SK-N-SH (cell line): ENCODE measurements at regions not wholly inside any gene's neighbourhood (a gene's known extent, or its start where the extent isn't known, plus 50 kb on each side); places are given as distances from the start of the nearest gene placed in this dataset.

Experiments
- CTCF ChIA-PET: fragments of 300-600, 350-600 bp; formaldehyde crosslinking; extraction: SDS; loops from one replicate; lab custom pipeline; 2021; lab: Yijun Ruan, JAX
- POLR2A ChIA-PET: fragments of 350-600 bp; sonication (Branson Sonifier 250); formaldehyde crosslinking; extraction: SDS; loops from one replicate; lab custom pipeline; 2020; ENCODE audit warnings: antibody characterized with exemption, inconsistent platforms; lab: Yijun Ruan, JAX
- DNase-seq: peaks from one replicate; pipeline ENCODE4 v3.0.0; 2012
- H2AFZ ChIP-seq: fragments of 200-600 bp; sonication (generic); 2 replicates; pipeline ENCODE4 v1.8.1; 2016; ENCODE audit warnings: antibody characterized with exemption, mild to moderate bottlenecking, low read depth
- H3F3A ChIP-seq: fragments of 200-600 bp; sonication (generic); replicated peaks from 2 replicates; pipeline ENCODE3; 2016; ENCODE audit warnings: antibody characterized with exemption, mild to moderate bottlenecking; ENCODE audit not compliant: insufficient read depth
- H3K27ac ChIP-seq, 2 experiments: fragments of 200-500 bp in 1 of 2; fragments of 200-600 bp in 1 of 2; sonication (Bioruptor generic) in 1 of 2; sonication (generic), shearing (Covaris generic) in 1 of 2; 2 replicates each; pipeline versions ENCODE4 v1.5.1 to v1.6.1; 2014 to 2016; ENCODE audit warnings: low read depth in 2 of 2, inconsistent platforms in 1 of 2, low read length in 1 of 2, mild to moderate bottlenecking in 1 of 2, mixed read lengths in 1 of 2
- H3K27me3 ChIP-seq: fragments of 200-600 bp; sonication (generic), shearing (Covaris generic); 2 replicates; pipeline ENCODE4 v1.6.1; 2016; ENCODE audit warnings: mixed run types; ENCODE audit not compliant: insufficient read depth
- H3K36me3 ChIP-seq, 2 experiments: fragments of 200-500 bp in 1 of 2; fragments of 200-600 bp in 1 of 2; sonication (Bioruptor generic) in 1 of 2; sonication (generic) in 1 of 2; replicated peaks in 1 of 2; 2 replicates each; pipeline versions ENCODE3 to v1.5.1; 2014 to 2016; ENCODE audit warnings: low read length in 1 of 2, mild to moderate bottlenecking in 1 of 2; ENCODE audit not compliant: insufficient read depth in 2 of 2, control insufficient read depth in 1 of 2
- H3K4me1 ChIP-seq, 2 experiments: fragments of 200-500 bp in 1 of 2; fragments of 200-600 bp in 1 of 2; sonication (Bioruptor generic) in 1 of 2; sonication (generic), shearing (Covaris generic) in 1 of 2; 2 replicates each; pipeline versions ENCODE4 v1.5.1 to v1.6.1; 2014 to 2016; ENCODE audit warnings: low read depth in 1 of 2, low read length in 1 of 2, mixed run types in 1 of 2; ENCODE audit not compliant: insufficient read depth in 2 of 2, control insufficient read depth in 1 of 2
- H3K4me2 ChIP-seq: fragments of 200-600 bp; sonication (generic), shearing (Covaris generic); 2 replicates; pipeline ENCODE4 v1.6.1; 2017; ENCODE audit warnings: mixed run types
- H3K4me3 ChIP-seq, 2 experiments: fragments of 200-500 bp in 1 of 2; fragments of 200-600 bp in 1 of 2; sonication (Bioruptor generic) in 1 of 2; sonication (generic), shearing (Covaris generic) in 1 of 2; 2 replicates each; pipeline versions ENCODE4 v1.5.1 to v1.8.1; 2014 to 2016; ENCODE audit warnings: low read depth in 2 of 2, inconsistent platforms in 1 of 2, low read length in 1 of 2, mild to moderate bottlenecking in 1 of 2, mixed read lengths in 1 of 2, moderate library complexity in 1 of 2
- H3K79me2 ChIP-seq: fragments of 200-600 bp; sonication (generic); 2 replicates; pipeline ENCODE4 v1.8.1; 2017; ENCODE audit warnings: mild to moderate bottlenecking; ENCODE audit not compliant: insufficient read depth
- H3K9ac ChIP-seq: fragments of 200-600 bp; sonication (generic); 2 replicates; pipeline ENCODE4 v1.6.1; 2017; ENCODE audit warnings: mixed run types
- H3K9me2 ChIP-seq: fragments of 200-600 bp; sonication (generic); 2 replicates; pipeline ENCODE4 v1.6.1; 2017; ENCODE audit warnings: mixed run types
- H3K9me3 ChIP-seq: fragments of 200-600 bp; sonication (generic); 2 replicates; pipeline ENCODE4 v1.6.1; 2017; ENCODE audit warnings: mixed run types, mild to moderate bottlenecking, moderate library complexity
- H4K20me1 ChIP-seq: fragments of 200-600 bp; sonication (generic); 2 replicates; pipeline ENCODE4 v1.6.1; 2017; ENCODE audit warnings: mild to moderate bottlenecking, mixed run types; ENCODE audit not compliant: insufficient read depth
- JUND ChIP-seq: IDR thresholded peaks from 2 replicates; pipeline ENCODE4 v1.4.0; 2012
- MAX ChIP-seq: IDR thresholded peaks from 2 replicates; pipeline ENCODE4 v1.4.0; 2012; ENCODE audit warnings: low read depth
- MEF2A ChIP-seq: IDR thresholded peaks from 2 replicates; pipeline ENCODE4 v1.4.0; 2012; ENCODE audit warnings: low read depth, borderline replicate concordance
- POLR2AphosphoS5 ChIP-seq: IDR thresholded peaks from 2 replicates; pipeline ENCODE4 v1.6.1; 2012; ENCODE audit warnings: low read depth, low read length
- RXRA ChIP-seq: IDR thresholded peaks from 2 replicates; pipeline ENCODE4 v1.4.0; 2012; ENCODE audit warnings: low read depth, mild to moderate bottlenecking, borderline replicate concordance
- SIN3A ChIP-seq: IDR thresholded peaks from 2 replicates; pipeline ENCODE4 v1.6.1; 2012; ENCODE audit warnings: low read depth, mild to moderate bottlenecking, low read length, moderate library complexity, borderline replicate concordance
- WGBS: methylation state at CpG from one replicate; pipeline ENCODE4 v1.1.6; 2017; ENCODE audit warnings: low lambda C conversion rate; 5-methylcytosine and 5-hydroxymethylcytosine counted together
- TF ChIP-seq, protein P1 (sequence below): fragments of 150-350 bp; IDR thresholded peaks from 2 replicates; pipeline ENCODE4 v1.6.1; 2017; ENCODE audit warnings: antibody characterized with exemption, low read length, low read depth, borderline replicate concordance
- TF ChIP-seq, protein P2 (sequence below): IDR thresholded peaks from 2 replicates; pipeline ENCODE4; 2012
- TF ChIP-seq, protein P3 (sequence below): IDR thresholded peaks from 2 replicates; pipeline ENCODE4 v1.4.0; 2012; ENCODE audit warnings: low read depth, borderline replicate concordance

DNA sequence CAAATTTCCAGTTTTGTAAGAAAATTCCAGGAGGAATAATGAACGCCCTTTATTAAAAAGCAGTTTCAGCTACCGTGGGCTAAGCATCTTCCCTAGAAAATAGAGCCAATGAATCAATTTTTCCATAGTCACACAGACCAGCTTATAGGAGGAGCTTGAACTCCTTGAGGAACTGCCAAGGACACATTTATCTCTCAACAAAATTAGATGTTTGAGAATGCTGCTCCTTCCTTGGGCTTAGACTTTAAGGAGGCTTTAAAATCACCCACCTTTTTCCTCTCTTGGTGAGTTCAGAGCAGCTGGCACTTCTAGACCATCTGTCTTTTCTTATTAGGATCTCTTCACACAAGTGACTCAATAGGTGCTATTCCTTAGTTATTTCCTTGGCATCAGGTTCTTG lies 588.0 kb downstream of the SQOR start:
- CTCF ChIA-PET, result interaction anchor here (1.1 kb wide), 1 partner anchor 9 kb away, joined by 4 read pairs; no protein-coding TSS in a partner anchor
- H4K20me1 ChIP-seq, result no peaks in the 10 kb centered on the region
- no peak overlapping the region for H3K4me2 ChIP-seq
- TF ChIP-seq JUND, result no peak
- TF ChIP-seq, all 33 proteins: peak for 0
- Histone ChIP-seq H2AFZ (no peak overlapping the region), H3K9me2 (no peaks in the 10 kb centered on the region), H3K27me3 (no peaks in the 10 kb centered on the region), H3K9ac (no peak overlapping the region), H3K79me2 (no peaks in the 10 kb centered on the region), H3K4me1 (no peaks in the 10 kb centered on the region), H3F3A (no peaks in the 10 kb centered on the region), H3K27ac (no peak overlapping the region), H3K4me3 (no peak overlapping the region), H3K36me3 (no peaks in the 10 kb centered on the region), H3K9me3 (no peaks in the 10 kb centered on the region)
- 14% methylated on average over 2 of the region's 2 CpGs for WGBS
- POLR2A ChIA-PET, result no interaction called here
- DNase-seq, result no peak

GRCh38 chr15:46229263-46229662 lies 594.4 kb downstream of the SQOR start:
- H3K9ac ChIP-seq, result no peak overlapping the region
- H3K27me3 ChIP-seq, result no peaks in the 10 kb centered on the region
- DNase-seq, result no peak
- no peaks in the 10 kb centered on the region for H3K9me2 ChIP-seq
- CTCF ChIA-PET, result no interaction called here
- no peak overlapping the region for H3K27ac ChIP-seq
- WGBS, result 6% methylated on average over 1 of the region's 1 CpG
- POLR2A ChIA-PET, result no interaction called here
- no peak overlapping the region for H2AFZ ChIP-seq
- no peaks in the 10 kb centered on the region for H3K9me3 ChIP-seq
- no peaks in the 10 kb centered on the region for H3K79me2 ChIP-seq
- no peak overlapping the region for H3K4me3 ChIP-seq
- no peaks in the 10 kb centered on the region; a peak in 2 of 4 replicates for H3K4me1 ChIP-seq
- no peaks in the 10 kb centered on the region for H3K36me3 ChIP-seq
- H4K20me1 ChIP-seq, result no peaks in the 10 kb centered on the region
- no peak overlapping the region for H3K4me2 ChIP-seq
- H3F3A ChIP-seq, result no peaks in the 10 kb centered on the region
- no peak for TF ChIP-seq RXRA
- no peak for TF ChIP-seq JUND
- no peak for TF ChIP-seq MAX
- no peak for TF ChIP-seq SIN3A
- TF ChIP-seq POLR2AphosphoS5, result no peak

DNA sequence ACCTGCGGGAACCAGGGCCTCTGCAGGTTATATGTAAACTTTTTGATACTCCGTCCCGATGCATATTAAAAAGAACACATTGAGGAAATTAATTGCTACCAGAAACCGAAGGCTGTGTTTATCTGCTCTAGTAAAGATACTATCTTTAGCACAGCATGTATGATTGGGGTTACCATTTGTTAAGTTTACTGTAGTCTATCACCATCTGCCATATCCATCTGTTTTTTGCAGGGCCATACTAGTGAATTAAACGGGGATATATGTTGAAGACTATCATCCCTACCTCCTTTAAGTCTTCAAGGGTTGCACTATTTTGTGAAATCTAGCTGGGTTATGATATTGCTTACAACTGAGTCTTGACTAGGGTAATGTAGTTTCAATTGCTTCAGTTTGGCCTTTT lies 597.0 kb downstream of the SQOR start:
- Histone ChIP-seq H3K9ac (no peak overlapping the region), H3K9me3 (no peaks in the 10 kb centered on the region), H4K20me1 (no peaks in the 10 kb centered on the region), H3F3A (no peaks in the 10 kb centered on the region), H3K4me1 (no peaks in the 10 kb centered on the region; a peak in 2 of 4 replicates), H2AFZ (no peak overlapping the region), H3K4me3 (no peak overlapping the region), H3K27ac (no peak overlapping the region; a peak in 1 of 4 replicates), H3K4me2 (no peak overlapping the region), H3K9me2 (no peaks in the 10 kb centered on the region), H3K27me3 (no peaks in the 10 kb centered on the region), H3K36me3 (no peaks in the 10 kb centered on the region), H3K79me2 (no peaks in the 10 kb centered on the region)
- TF ChIP-seq MEF2A, result no peak
- TF ChIP-seq, protein P1, sequence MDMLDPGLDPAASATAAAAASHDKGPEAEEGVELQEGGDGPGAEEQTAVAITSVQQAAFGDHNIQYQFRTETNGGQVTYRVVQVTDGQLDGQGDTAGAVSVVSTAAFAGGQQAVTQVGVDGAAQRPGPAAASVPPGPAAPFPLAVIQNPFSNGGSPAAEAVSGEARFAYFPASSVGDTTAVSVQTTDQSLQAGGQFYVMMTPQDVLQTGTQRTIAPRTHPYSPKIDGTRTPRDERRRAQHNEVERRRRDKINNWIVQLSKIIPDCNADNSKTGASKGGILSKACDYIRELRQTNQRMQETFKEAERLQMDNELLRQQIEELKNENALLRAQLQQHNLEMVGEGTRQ, result no peak
- TF ChIP-seq, protein P2, sequence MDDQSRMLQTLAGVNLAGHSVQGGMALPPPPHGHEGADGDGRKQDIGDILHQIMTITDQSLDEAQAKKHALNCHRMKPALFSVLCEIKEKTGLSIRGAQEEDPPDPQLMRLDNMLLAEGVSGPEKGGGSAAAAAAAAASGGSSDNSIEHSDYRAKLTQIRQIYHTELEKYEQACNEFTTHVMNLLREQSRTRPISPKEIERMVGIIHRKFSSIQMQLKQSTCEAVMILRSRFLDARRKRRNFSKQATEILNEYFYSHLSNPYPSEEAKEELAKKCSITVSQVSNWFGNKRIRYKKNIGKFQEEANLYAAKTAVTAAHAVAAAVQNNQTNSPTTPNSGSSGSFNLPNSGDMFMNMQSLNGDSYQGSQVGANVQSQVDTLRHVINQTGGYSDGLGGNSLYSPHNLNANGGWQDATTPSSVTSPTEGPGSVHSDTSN, result no peak
- TF ChIP-seq, protein P3, sequence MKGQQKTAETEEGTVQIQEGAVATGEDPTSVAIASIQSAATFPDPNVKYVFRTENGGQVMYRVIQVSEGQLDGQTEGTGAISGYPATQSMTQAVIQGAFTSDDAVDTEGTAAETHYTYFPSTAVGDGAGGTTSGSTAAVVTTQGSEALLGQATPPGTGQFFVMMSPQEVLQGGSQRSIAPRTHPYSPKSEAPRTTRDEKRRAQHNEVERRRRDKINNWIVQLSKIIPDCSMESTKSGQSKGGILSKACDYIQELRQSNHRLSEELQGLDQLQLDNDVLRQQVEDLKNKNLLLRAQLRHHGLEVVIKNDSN, result no peak
- CTCF ChIA-PET, result interaction anchor here (0.7 to 1.2 kb wide), 2 partner anchors 9 to 10 kb away, joined by 3 to 4 read pairs; no protein-coding TSS in a partner anchor
- POLR2A ChIA-PET, result no interaction called here
- WGBS, result 39% methylated on average over 5 of the region's 5 CpGs
- no peak for DNase-seq
